ES-I3 (cell line): ENCODE measurements at regions not wholly inside any gene's neighbourhood (a gene's known extent, or its start where the extent isn't known, plus 50 kb on each side); places are given as distances from the start of the nearest gene placed in this dataset.

ENCODE experiments used
- H3K36me3 ChIP-seq: 2 replicates; pipeline ENCODE4 v1.6.1; 2013; ENCODE audit warnings: mild to moderate bottlenecking, low read length, control low read depth, moderate library complexity; ENCODE audit not compliant: insufficient read depth
- H3K4me1 ChIP-seq: 2 replicates; pipeline ENCODE4 v1.6.1; 2013; ENCODE audit warnings: mild to moderate bottlenecking, control low read depth, low read length; ENCODE audit not compliant: insufficient read depth
- H3K9ac ChIP-seq: 2 replicates; pipeline ENCODE4 v1.6.1; 2013; ENCODE audit warnings: low read depth, mild to moderate bottlenecking, low read length, moderate library complexity
- H3K9me3 ChIP-seq: 2 replicates; pipeline ENCODE4 v1.6.1; 2013; ENCODE audit warnings: mild to moderate bottlenecking, low read length, moderate library complexity; ENCODE audit not compliant: control insufficient read depth, insufficient read depth

- H3K36me3 ChIP-seq, result no peaks in the 10 kb centered on the region
These were observed 295.0 kb downstream of the NR4A2 start for GRCh38 chr2:156037482-156037881.

GRCh38 chr2:156031121-156031520 lies 301.4 kb downstream of the NR4A2 start:
- Histone ChIP-seq H3K4me1 (no peaks in the 10 kb centered on the region), H3K9me3 (no peaks in the 10 kb centered on the region), H3K9ac (no peak overlapping the region), H3K36me3 (no peaks in the 10 kb centered on the region)

More at GRCh38 chr2:156037482-156037881, 295.0 kb downstream of the NR4A2 start:
- H3K9ac ChIP-seq, result no peak overlapping the region
- no peaks in the 10 kb centered on the region for H3K9me3 ChIP-seq
- H3K4me1 ChIP-seq, result peaks cover 3% of the 10 kb centered on the region; the same call in 1 of the 2 replicates

- H3K36me3 ChIP-seq, result no peaks in the 10 kb centered on the region
- no peak overlapping the region for H3K9ac ChIP-seq
- peaks cover 6% of the 10 kb centered on the region; the same call in 1 of the 2 replicates for H3K4me1 ChIP-seq
- H3K9me3 ChIP-seq, result no peaks in the 10 kb centered on the region
These were observed 309.2 kb downstream of the NR4A2 start for GRCh38 chr2:156023229-156023869.

- no peaks in the 10 kb centered on the region for H3K9me3 ChIP-seq
- no peak overlapping the region for H3K9ac ChIP-seq
- no peaks in the 10 kb centered on the region for H3K36me3 ChIP-seq
- peaks cover 6% of the 10 kb centered on the region; the same call in 1 of the 2 replicates for H3K4me1 ChIP-seq
These were observed 311.1 kb downstream of the NR4A2 start for GRCh38 chr2:156021146-156022040.

GRCh38 chr2:156019341-156019740 lies 313.2 kb downstream of the NR4A2 start:
- Histone ChIP-seq H3K4me1 (peaks cover 6% of the 10 kb centered on the region; the same call in 1 of the 2 replicates), H3K9ac (no peak overlapping the region), H3K36me3 (no peaks in the 10 kb centered on the region), H3K9me3 (no peaks in the 10 kb centered on the region)

- no peaks in the 10 kb centered on the region; the same call in 1 of the 2 replicates for H3K36me3 ChIP-seq
- no peaks in the 10 kb centered on the region for H3K9me3 ChIP-seq
- H3K9ac ChIP-seq, result no peak overlapping the region
- peaks cover 6% of the 10 kb centered on the region; the same call in 1 of the 2 replicates for H3K4me1 ChIP-seq
These were observed 315.1 kb downstream of the NR4A2 start for GRCh38 chr2:156017341-156017885.

GRCh38 chr2:156009293-156009692 lies 323.2 kb downstream of the NR4A2 start:
- no peaks in the 10 kb centered on the region; the same call in 1 of the 2 replicates for H3K36me3 ChIP-seq
- no peak overlapping the region for H3K9ac ChIP-seq
- no peaks in the 10 kb centered on the region for H3K9me3 ChIP-seq
- H3K4me1 ChIP-seq, result no peaks in the 10 kb centered on the region; the same call in 1 of the 2 replicates

- no peak overlapping the region for H3K9ac ChIP-seq
- H3K9me3 ChIP-seq, result no peaks in the 10 kb centered on the region
- H3K4me1 ChIP-seq, result no peaks in the 10 kb centered on the region; the same call in 1 of the 2 replicates
- H3K36me3 ChIP-seq, result no peaks in the 10 kb centered on the region
These were observed 325.6 kb downstream of the NR4A2 start for GRCh38 chr2:156006721-156007618.

GRCh38 chr2:156005999-156006712 lies 326.4 kb downstream of the NR4A2 start:
- Histone ChIP-seq H3K9ac (no peak overlapping the region), H3K4me1 (no peaks in the 10 kb centered on the region; the same call in 1 of the 2 replicates), H3K36me3 (no peaks in the 10 kb centered on the region), H3K9me3 (no peaks in the 10 kb centered on the region)

- no peaks in the 10 kb centered on the region; the same call in 1 of the 2 replicates for H3K4me1 ChIP-seq
- no peaks in the 10 kb centered on the region for H3K36me3 ChIP-seq
- H3K9ac ChIP-seq, result no peak overlapping the region
- no peaks in the 10 kb centered on the region for H3K9me3 ChIP-seq
These were observed 327.0 kb downstream of the NR4A2 start for GRCh38 chr2:156005531-156005930.

GRCh38 chr2:156004459-156004858 lies 328.1 kb downstream of the NR4A2 start:
- Histone ChIP-seq H3K4me1 (no peaks in the 10 kb centered on the region; the same call in 1 of the 2 replicates), H3K9me3 (no peaks in the 10 kb centered on the region), H3K36me3 (no peaks in the 10 kb centered on the region), H3K9ac (no peak overlapping the region)

GRCh38 chr2:156003780-156004179 lies 328.7 kb downstream of the NR4A2 start:
- H3K36me3 ChIP-seq, result no peaks in the 10 kb centered on the region
- H3K9me3 ChIP-seq, result no peaks in the 10 kb centered on the region
- no peak overlapping the region for H3K9ac ChIP-seq
- H3K4me1 ChIP-seq, result no peaks in the 10 kb centered on the region; the same call in 1 of the 2 replicates

- Histone ChIP-seq H3K36me3 (no peaks in the 10 kb centered on the region), H3K4me1 (no peaks in the 10 kb centered on the region; the same call in 1 of the 2 replicates), H3K9me3 (no peaks in the 10 kb centered on the region), H3K9ac (no peak overlapping the region)
These were observed 330.7 kb downstream of the NR4A2 start for GRCh38 chr2:156001851-156002250.
